ENCODE measurements at regions not wholly inside any gene's neighbourhood (a gene's known extent, or its start where the extent isn't known, plus 50 kb on each side); places are given as distances from the start of the nearest gene placed in this dataset.

DNA sequence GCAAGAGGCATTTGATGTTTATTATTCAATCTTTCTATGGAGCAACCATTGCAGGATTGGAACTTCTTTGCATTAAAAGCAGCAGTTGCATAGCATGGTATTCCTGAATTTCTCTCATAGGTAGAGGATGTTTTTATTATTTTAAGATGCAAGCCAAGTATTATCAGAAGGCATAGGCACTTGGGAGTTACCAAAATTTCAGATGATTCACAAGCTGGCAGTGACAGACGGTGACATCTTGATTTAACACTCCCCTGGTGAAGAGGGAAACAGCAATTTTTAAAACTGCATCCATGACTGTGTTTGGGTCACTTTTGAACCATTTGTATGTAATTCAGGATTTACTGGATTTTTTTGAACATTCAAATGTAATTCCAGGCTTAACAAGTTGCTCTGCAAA, 654.3 kb downstream of the SLC4A3 start:
- intact Hi-C loops (cut with DNase I), result no loop called here
- H3K27ac ChIP-seq, result no peak overlapping the region
- no peaks in the 10 kb centered on the region for H3K36me3 ChIP-seq
- no peak overlapping the region for H3K4me3 ChIP-seq
- TF ChIP-seq POLR2A (IDR thresholded peaks at IDR 0.05) (no peak), EP300 (IDR thresholded peaks at IDR 0.05) (no peak), CTCF (IDR thresholded peaks at IDR 0.05) (no peak)
- H3K9me3 ChIP-seq, result no peaks in the 10 kb centered on the region
- H3K4me1 ChIP-seq (ENCODE audit: insufficient read depth), result peaks cover 1% of the 10 kb centered on the region
- H3K27me3 ChIP-seq, result no peaks in the 10 kb centered on the region
- DNase-seq, result no peak
- WGBS, 3 donors, result 75 to 96% (median 85%) methylated on average over 1 of the region's 1 CpG

- no peaks in the 10 kb centered on the region for H3K4me1 ChIP-seq (ENCODE audit: insufficient read depth)
- no peak overlapping the region for H3K4me3 ChIP-seq
- no peaks in the 10 kb centered on the region for H3K27me3 ChIP-seq
- H3K27ac ChIP-seq, result no peak overlapping the region
- intact Hi-C loops (cut with DNase I), result no loop called here
- no peak for DNase-seq
- 90 to 95% (median 92%) methylated on average over 3 of the region's 3 CpGs for WGBS, 3 donors
- H3K36me3 ChIP-seq, result no peaks in the 10 kb centered on the region
- H3K9me3 ChIP-seq, result no peaks in the 10 kb centered on the region
- TF ChIP-seq POLR2A (IDR thresholded peaks at IDR 0.05), result no peak
- TF ChIP-seq EP300 (IDR thresholded peaks at IDR 0.05), result no peak
- TF ChIP-seq CTCF (IDR thresholded peaks at IDR 0.05), result no peak
Observed at GRCh38 chr2:220282236-220282635, 654.8 kb downstream of the SLC4A3 start.

- no peak for DNase-seq
- Histone ChIP-seq H3K4me3 (no peak overlapping the region), H3K27ac (no peak overlapping the region), H3K27me3 (no peaks in the 10 kb centered on the region), H3K9me3 (no peaks in the 10 kb centered on the region), H3K4me1 (ENCODE audit: insufficient read depth) (no peaks in the 10 kb centered on the region), H3K36me3 (no peaks in the 10 kb centered on the region)
- 87 to 98% (median 97%) methylated on average over 1 of the region's 1 CpG for WGBS, 3 donors
- intact Hi-C loops (cut with DNase I), result no loop called here
- no peak for TF ChIP-seq EP300 (IDR thresholded peaks at IDR 0.05)
- TF ChIP-seq POLR2A (IDR thresholded peaks at IDR 0.05), result no peak
Observed at GRCh38 chr2:220293966-220294365, 666.5 kb downstream of the SLC4A3 start.

DNA sequence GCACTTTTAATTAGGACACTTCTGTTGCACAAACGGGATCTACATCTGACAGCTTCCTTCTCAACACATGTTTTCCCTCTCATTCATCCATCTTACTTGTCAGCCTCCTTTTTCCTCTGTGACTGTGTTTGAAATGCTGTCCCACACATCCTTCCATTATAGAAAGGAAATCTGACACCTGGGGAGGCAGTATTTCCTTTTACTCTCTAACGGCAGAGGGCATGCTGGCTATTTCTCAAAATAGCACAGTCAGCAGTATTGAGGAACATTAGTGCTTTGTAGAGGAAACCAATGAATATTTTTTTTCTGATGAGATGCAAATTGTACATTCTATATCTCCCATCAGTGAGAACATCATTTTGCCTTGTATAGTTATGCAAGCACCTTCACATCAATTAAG, 668.7 kb downstream of the SLC4A3 start:
- WGBS, 3 donors, result 44 to 48% (median 44%) methylated on average over 2 of the region's 2 CpGs
- Histone ChIP-seq H3K4me1 (ENCODE audit: insufficient read depth) (no peaks in the 10 kb centered on the region), H3K4me3 (no peak overlapping the region), H3K36me3 (no peaks in the 10 kb centered on the region), H3K27me3 (no peaks in the 10 kb centered on the region), H3K27ac (no peak overlapping the region), H3K9me3 (no peaks in the 10 kb centered on the region)
- intact Hi-C loops (cut with DNase I), result no loop called here
- no peak for DNase-seq
- TF ChIP-seq EP300 (IDR thresholded peaks at IDR 0.05) (no peak), CTCF (IDR thresholded peaks at IDR 0.05) (no peak)

GRCh38 chr2:220297093-220297492, 669.7 kb downstream of the SLC4A3 start:
- WGBS, 3 donors, result 90 to 96% (median 91%) methylated on average over 2 of the region's 2 CpGs
- H3K4me1 ChIP-seq (ENCODE audit: insufficient read depth), result no peaks in the 10 kb centered on the region
- H3K4me3 ChIP-seq, result no peak overlapping the region
- intact Hi-C loops (cut with DNase I), result no loop called here
- no peak overlapping the region for H3K27ac ChIP-seq
- H3K9me3 ChIP-seq, result no peaks in the 10 kb centered on the region
- H3K27me3 ChIP-seq, result no peaks in the 10 kb centered on the region
- H3K36me3 ChIP-seq, result no peaks in the 10 kb centered on the region
- no peak for DNase-seq
- TF ChIP-seq POLR2A (IDR thresholded peaks at IDR 0.05) (no peak), CTCF (IDR thresholded peaks at IDR 0.05) (no peak), EP300 (IDR thresholded peaks at IDR 0.05) (no peak)
